H1 (cell line): ENCODE measurements at regions not wholly inside any gene's neighbourhood (a gene's known extent, or its start where the extent isn't known, plus 50 kb on each side); places are given as distances from the start of the nearest gene placed in this dataset.

Experiments
- CTCF ChIA-PET: fragments of 300-600 bp; sonication (Branson Sonifier 250); formaldehyde crosslinking; loops from one replicate; lab custom pipeline; 2021; ENCODE audit not compliant: partially characterized antibody; lab: Charles Lee
- POLR2A ChIA-PET: fragments of 300-600 bp; sonication (Branson Sonifier 250); formaldehyde crosslinking; loops from one replicate; lab custom pipeline; 2021; ENCODE audit warnings: inconsistent platforms; ENCODE audit not compliant: partially characterized antibody; lab: Charles Lee
- DNase-seq, 2 experiments: peaks; one replicate each; pipeline versions ENCODE4 v3.0.0 to v3.0.0-alpha.2; 2010 to 2022; ENCODE audit warnings: low spot score in 2 of 2, low read depth in 1 of 2, mixed read lengths in 1 of 2
- FAIRE-seq: peaks from 2 replicates; lab custom pipeline; 2011; peaks lifted over from hg19 to GRCh38; lab: Jason Lieb, UNC
- H2AFZ ChIP-seq: 2 replicates; pipeline ENCODE4 v1.8.1; 2012; ENCODE audit warnings: low read length, inconsistent platforms
- H2AK5ac ChIP-seq: 2 replicates; pipeline ENCODE4 v1.6.1; 2013; ENCODE audit warnings: low read depth, low read length
- H2BK120ac ChIP-seq: replicated peaks from 2 replicates; pipeline ENCODE3; 2013; ENCODE audit warnings: low read depth, low read length, inconsistent platforms
- H2BK12ac ChIP-seq: 2 replicates; pipeline ENCODE4 v1.6.1; 2013; ENCODE audit warnings: low read depth, low read length
- H2BK15ac ChIP-seq: 2 replicates; pipeline ENCODE4 v1.6.1; 2013; ENCODE audit warnings: low read length
- H2BK20ac ChIP-seq: 2 replicates; pipeline ENCODE4 v1.6.1; 2013; ENCODE audit warnings: low read length
- H2BK5ac ChIP-seq: 2 replicates; pipeline ENCODE4 v1.6.1; 2013; ENCODE audit warnings: low read depth, low read length
- H3K14ac ChIP-seq: 2 replicates; pipeline ENCODE4 v1.6.1; 2013; ENCODE audit warnings: inconsistent platforms; ENCODE audit not compliant: insufficient read length
- H3K18ac ChIP-seq: 2 replicates; pipeline ENCODE4 v1.6.1; 2013; ENCODE audit warnings: low read length; ENCODE audit errors: extremely low read depth
- H3K23ac ChIP-seq: 2 replicates; pipeline ENCODE4 v1.6.1; 2013; ENCODE audit warnings: inconsistent platforms; ENCODE audit not compliant: insufficient read length
- H3K23me2 ChIP-seq: 2 replicates; pipeline ENCODE4 v1.6.1; 2013; ENCODE audit warnings: low read depth, low read length
- H3K27ac ChIP-seq: 2 replicates; pipeline ENCODE4 v1.6.1; 2011; ENCODE audit warnings: low read depth, low read length, inconsistent platforms
- H3K27me3 ChIP-seq, 4 experiments: replicated peaks in 1 of 4; 1 replicate in 1 of 4; 2 replicates in 3 of 4; pipeline versions ENCODE4 v1.6.1 to v1.8.1; 2011 to 2013; ENCODE audit warnings: low read length in 3 of 4, mild to moderate bottlenecking in 3 of 4, inconsistent platforms in 2 of 4, mixed read lengths in 2 of 4, moderate library complexity in 1 of 4; ENCODE audit not compliant: control insufficient read depth in 3 of 4, insufficient read depth in 3 of 4; ENCODE audit errors: extremely low read depth in 1 of 4
- H3K36me3 ChIP-seq, 4 experiments: 2 replicates each; pipeline versions ENCODE4 v1.6.1 to v1.8.1; 2011 to 2013; ENCODE audit warnings: mild to moderate bottlenecking in 4 of 4, low read length in 3 of 4, moderate library complexity in 2 of 4, control low read depth in 1 of 4, inconsistent platforms in 1 of 4; ENCODE audit not compliant: insufficient read depth in 4 of 4, control insufficient read depth in 2 of 4
- H3K4ac ChIP-seq: replicated peaks from 2 replicates; pipeline ENCODE3; 2013; ENCODE audit warnings: low read length, low read depth, mixed read lengths, inconsistent platforms; ENCODE audit not compliant: insufficient read length
- H3K4me1 ChIP-seq, 4 experiments: replicated peaks in 1 of 4; 1 replicate in 1 of 4; 2 replicates in 3 of 4; pipeline versions ENCODE4 v1.6.1 to v1.8.1; 2011 to 2013; ENCODE audit warnings: low read length in 3 of 4, inconsistent platforms in 2 of 4, mixed read lengths in 1 of 4; ENCODE audit not compliant: insufficient read depth in 4 of 4, control insufficient read depth in 3 of 4
- H3K4me2 ChIP-seq, 2 experiments: 2 replicates each; pipeline versions ENCODE4 v1.6.1 to v1.8.1; 2011 to 2013; ENCODE audit warnings: low read depth in 2 of 2, low read length in 2 of 2, control low read depth in 1 of 2, inconsistent platforms in 1 of 2, mild to moderate bottlenecking in 1 of 2; ENCODE audit not compliant: insufficient read depth in 1 of 2
- H3K4me3 ChIP-seq, 4 experiments: fragments of 200-600, 300-600 bp in 1 of 4; sonication (generic), shearing (Covaris generic), sonication (Bioruptor Twin) in 1 of 4; 2 replicates each; pipeline versions ENCODE4 v1.5.1 to v1.8.1; 2011 to 2016; ENCODE audit warnings: low read length in 4 of 4, low read depth in 3 of 4, control low read depth in 2 of 4, inconsistent platforms in 2 of 4, mild to moderate bottlenecking in 2 of 4, mixed read lengths in 1 of 4, moderate library complexity in 1 of 4; ENCODE audit not compliant: insufficient read depth in 2 of 4; ENCODE audit errors: extremely low read depth in 1 of 4
- H3K56ac ChIP-seq: replicated peaks from 2 replicates; pipeline ENCODE3; 2013; ENCODE audit warnings: low read depth, mild to moderate bottlenecking, mixed read lengths, low read length, inconsistent platforms; ENCODE audit not compliant: insufficient read length
- H3K79me1 ChIP-seq: 2 replicates; pipeline ENCODE4 v1.6.1; 2013; ENCODE audit warnings: low read depth, low read length, control low read depth
- H3K79me2 ChIP-seq, 2 experiments: 2 replicates each; pipeline versions ENCODE4 v1.6.1 to v1.8.1; 2012 to 2013; ENCODE audit warnings: low read length in 2 of 2, mild to moderate bottlenecking in 2 of 2, inconsistent platforms in 1 of 2; ENCODE audit not compliant: insufficient read depth in 2 of 2, control insufficient read depth in 1 of 2
- H3K9ac ChIP-seq, 4 experiments: replicated peaks in 1 of 4; 1 replicate in 1 of 4; 2 replicates in 3 of 4; pipeline versions ENCODE4 v1.6.1 to v1.8.1; 2011 to 2013; ENCODE audit warnings: low read depth in 3 of 4, low read length in 3 of 4, control low read depth in 2 of 4, mild to moderate bottlenecking in 2 of 4, moderate library complexity in 2 of 4, inconsistent platforms in 1 of 4; ENCODE audit errors: extremely low read depth in 1 of 4
- H3K9me3 ChIP-seq, 2 experiments: 2 replicates each; pipeline versions ENCODE4 v1.6.1 to v1.8.1; 2012 to 2013; ENCODE audit warnings: mild to moderate bottlenecking in 2 of 2, moderate library complexity in 2 of 2, control low read depth in 1 of 2, inconsistent platforms in 1 of 2, low read depth in 1 of 2, low read length in 1 of 2, mixed read lengths in 1 of 2; ENCODE audit not compliant: insufficient read depth in 2 of 2
- H4K20me1 ChIP-seq, 2 experiments: replicated peaks in 1 of 2; 2 replicates each; pipeline versions ENCODE3 to v1.8.1; 2011 to 2013; ENCODE audit warnings: inconsistent platforms in 2 of 2, low read length in 2 of 2, mild to moderate bottlenecking in 1 of 2; ENCODE audit not compliant: insufficient read depth in 2 of 2, control insufficient read depth in 1 of 2
- H4K5ac ChIP-seq: 2 replicates; pipeline ENCODE4 v1.6.1; 2013; ENCODE audit warnings: low read length, low read depth, mixed read lengths, inconsistent platforms; ENCODE audit not compliant: insufficient read length
- H4K8ac ChIP-seq: 2 replicates; pipeline ENCODE4 v1.8.0; 2013; ENCODE audit warnings: mild to moderate bottlenecking, moderate library complexity, low read length, inconsistent platforms; ENCODE audit not compliant: insufficient read depth; ENCODE audit errors: extremely low read depth
- H4K91ac ChIP-seq: replicated peaks from 2 replicates; pipeline ENCODE3; 2013; ENCODE audit warnings: low read length, mixed read lengths, inconsistent platforms; ENCODE audit not compliant: insufficient read length
- BACH1 ChIP-seq: IDR thresholded peaks from 2 replicates; pipeline ENCODE4 v1.6.1; 2012; ENCODE audit warnings: low read length, improper control_type of control experiment
- CBX5 ChIP-seq: fragments of 300-800, 300-1000 bp; sonication (generic); IDR thresholded peaks from 2 replicates; pipeline ENCODE4 v1.7.1; 2016; ENCODE audit warnings: antibody characterized with exemption, low read length, low read depth
- EP300 ChIP-seq, 2 experiments: IDR thresholded peaks; 1 replicate in 1 of 2; 2 replicates in 1 of 2; pipeline ENCODE4 v1.6.1; 2011 to 2012; ENCODE audit warnings: low read depth in 2 of 2, low read length in 2 of 2, mild to moderate bottlenecking in 2 of 2, borderline replicate concordance in 1 of 2, inconsistent platforms in 1 of 2, moderate library complexity in 1 of 2
- TCF12 ChIP-seq: IDR thresholded peaks from 2 replicates; pipeline ENCODE4 v1.6.1; 2011; ENCODE audit warnings: low read depth, mild to moderate bottlenecking, low read length
- YY1 ChIP-seq: IDR thresholded peaks from 2 replicates; pipeline ENCODE4 v1.6.1; 2011; ENCODE audit warnings: low read depth, mild to moderate bottlenecking, low read length
- WGBS, 2 experiments: shearing (Covaris generic) in 1 of 2; methylation state at CpG; one replicate each; pipeline versions ENCODE4 v1.1.6 to v1.1.7; 2013 to 2015; ENCODE audit warnings: low lambda C conversion rate in 2 of 2, mixed read lengths in 2 of 2, inconsistent platforms in 1 of 2, low coverage in 1 of 2, missing lambda C conversion rate in 1 of 2; ENCODE audit not compliant: insufficient replicate concordance in 2 of 2, insufficient coverage in 1 of 2, insufficient read length in 1 of 2; ENCODE audit errors: extremely low coverage in 1 of 2, missing lambda C conversion rate in 1 of 2; 5-methylcytosine and 5-hydroxymethylcytosine counted together

DNA sequence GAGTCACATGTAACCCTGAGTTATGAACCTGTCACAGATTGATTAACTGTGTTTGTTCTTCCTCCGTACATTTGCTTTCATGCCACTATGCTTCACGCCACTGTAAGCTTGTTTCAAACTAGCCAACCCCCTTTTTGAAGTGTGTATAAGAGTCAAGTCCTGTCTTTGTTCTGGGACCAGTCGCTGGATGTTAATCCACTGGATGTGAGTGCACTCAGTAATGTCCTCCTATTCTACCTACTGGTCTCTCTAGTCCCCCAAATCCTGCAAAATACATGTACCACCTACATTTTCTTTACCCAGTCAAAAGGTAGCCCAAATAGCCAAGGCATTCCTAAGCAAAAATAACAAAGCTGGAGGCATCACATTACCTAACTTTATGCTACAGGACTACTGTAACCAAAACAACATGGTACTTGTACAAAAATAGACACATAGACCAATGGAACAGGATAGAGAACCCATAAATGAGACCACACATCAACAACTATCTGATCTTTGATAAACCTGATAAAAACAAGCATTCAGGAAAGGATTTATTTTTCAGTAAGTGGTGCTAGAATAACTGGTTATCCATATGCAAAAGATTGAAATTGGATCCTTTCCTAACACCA is 1139.1 kb upstream of the SEMA6A start:
- Histone ChIP-seq H2BK12ac (no peak overlapping the region), H4K20me1 (no peaks in the 10 kb centered on the region), H3K4me1 (no peaks in the 10 kb centered on the region), H2BK120ac (no peak overlapping the region), H3K14ac (no peak overlapping the region), H4K5ac (no peak overlapping the region), H2BK20ac (no peak overlapping the region), H3K27ac (no peak overlapping the region), H3K79me1 (no peaks in the 10 kb centered on the region), H3K4ac (no peak overlapping the region), H3K36me3 (peaks cover 0 to 3% (median 0%) of the 10 kb centered on the region in 4 experiments; a peak in 1 of 8 replicates), H3K9ac (no peak overlapping the region), H2BK15ac (no peak overlapping the region), H3K27me3 (no peaks in the 10 kb centered on the region), H3K79me2 (no peaks in the 10 kb centered on the region), H3K23ac (no peak overlapping the region), H4K91ac (no peak overlapping the region), H3K4me3 (no peak overlapping the region; a peak in 1 of 8 replicates), H3K23me2 (no peaks in the 10 kb centered on the region), H4K8ac (no peak overlapping the region), H3K9me3 (peaks cover 23 to 30% of the 10 kb centered on the region in 2 experiments), H2AFZ (no peak overlapping the region), H3K56ac (no peak overlapping the region), H3K4me2 (no peak overlapping the region), H2AK5ac (no peak overlapping the region), H2BK5ac (no peak overlapping the region), H3K18ac (no peak overlapping the region)
- no peak for FAIRE-seq
- DNase-seq: peak in 1 of 2 experiments; percentile 52
- WGBS, 2 experiments: 77% methylated on average over 3 of the region's 3 CpGs; no CpG with 5 or more reads in 1 of the 2 experiments
- TF ChIP-seq BACH1: no peak
- peak; percentile 99; the same call in 1 of the 2 replicates for TF ChIP-seq CBX5
- peak; percentile 54; the same call in 1 of the 2 replicates for TF ChIP-seq YY1
- TF ChIP-seq EP300 (IDR thresholded peaks at IDR 0.05; ENCODE audit: borderline replicate concordance in 1 of 2, low read depth in 2 of 2, low read length in 2 of 2): peak; percentile 45 to 84; a peak in 1 of 3 replicates
- peak; percentile 69; the same call in 1 of the 2 replicates for TF ChIP-seq TCF12
- CTCF ChIA-PET: no interaction called here
- POLR2A ChIA-PET: no interaction called here
